WTC11 (cell line): ENCODE measurements at regions not wholly inside any gene's neighbourhood (a gene's known extent, or its start where the extent isn't known, plus 50 kb on each side); places are given as distances from the start of the nearest gene placed in this dataset.

Experiments
- ATAC-seq: fragments of 200-7000 bp; cut with Tn5 transposase; 2 replicates; pipeline ENCODE4 v1.10.0; 2021; ENCODE audit warnings: mild to moderate bottlenecking, moderate library complexity
- CTCF ChIA-PET: fragments of 300-600 bp; sonication (Branson Sonifier 250); formaldehyde crosslinking; loops from one replicate; lab custom pipeline; 2021; ENCODE audit warnings: antibody characterized with exemption; lab: Charles Lee
- POLR2A ChIA-PET: fragments of 350-600 bp; sonication (Branson Sonifier 250); formaldehyde crosslinking; loops from one replicate; lab custom pipeline; 2021; ENCODE audit warnings: antibody characterized with exemption; lab: Charles Lee
- DNase-seq: peaks from one replicate; pipeline ENCODE4 v3.0.0; 2021; ENCODE audit warnings: low spot score
- H3K27ac Mint-ChIP-seq: 2 replicates; pipeline ENCODE4 v1.8.0; 2021; ENCODE audit warnings: mixed read lengths
- H3K27me3 Mint-ChIP-seq: 2 replicates; pipeline ENCODE4 v1.8.0; 2021; ENCODE audit warnings: low read depth, mild to moderate bottlenecking, moderate library complexity, mixed read lengths
- H3K36me3 Mint-ChIP-seq: 2 replicates; pipeline ENCODE4 v1.8.0; 2021; ENCODE audit warnings: mixed read lengths
- H3K4me1 Mint-ChIP-seq: 2 replicates; pipeline ENCODE4 v1.8.0; 2022; ENCODE audit warnings: mixed read lengths
- H3K4me3 Mint-ChIP-seq: 2 replicates; pipeline ENCODE4 v1.8.0; 2021; ENCODE audit warnings: mild to moderate bottlenecking, moderate library complexity, mixed read lengths
- H3K9me3 Mint-ChIP-seq: 2 replicates; pipeline ENCODE4 v1.8.0; 2021; ENCODE audit warnings: mixed read lengths
- ATF1 ChIP-seq: sonication (generic); formaldehyde crosslinking; IDR thresholded peaks from 2 replicates; pipeline ENCODE4 v1.8.1; 2023; ENCODE audit warnings: mild to moderate bottlenecking, moderate library complexity, missing genetic modification reagents
- ATF6 ChIP-seq: sonication (generic); formaldehyde crosslinking; IDR thresholded peaks from 2 replicates; pipeline ENCODE4 v1.8.1; 2023; ENCODE audit warnings: mild to moderate bottlenecking, missing genetic modification reagents
- CTCF ChIP-seq: fragments of 200-600 bp; IDR thresholded peaks from 2 replicates; pipeline ENCODE4 v1.8.0; 2022; ENCODE audit warnings: antibody characterized with exemption
- E2F5 ChIP-seq: sonication (generic); formaldehyde crosslinking; IDR thresholded peaks from 2 replicates; pipeline ENCODE4 v1.8.1; 2022; ENCODE audit warnings: mild to moderate bottlenecking, moderate library complexity, missing genetic modification reagents
- ETV6 ChIP-seq: sonication (generic); formaldehyde crosslinking; IDR thresholded peaks from 2 replicates; pipeline ENCODE4 v1.8.1; 2022; ENCODE audit warnings: mild to moderate bottlenecking, missing genetic modification reagents
- FOXJ3 ChIP-seq: sonication (generic); formaldehyde crosslinking; IDR thresholded peaks from 2 replicates; pipeline ENCODE4 v1.9.0; 2021; ENCODE audit warnings: missing genetic modification reagents, mild to moderate bottlenecking, borderline replicate concordance
- FOXP4 ChIP-seq: sonication (generic); formaldehyde crosslinking; IDR thresholded peaks from 2 replicates; pipeline ENCODE4 v1.8.0; 2022; ENCODE audit warnings: mild to moderate bottlenecking, missing genetic modification reagents
- JUN ChIP-seq: sonication (generic); formaldehyde crosslinking; IDR thresholded peaks from 2 replicates; pipeline ENCODE4 v1.8.0; 2023; ENCODE audit warnings: mild to moderate bottlenecking, missing genetic modification reagents
- MLX ChIP-seq: sonication (generic); formaldehyde crosslinking; IDR thresholded peaks from 2 replicates; pipeline ENCODE4 v1.8.1; 2023; ENCODE audit warnings: mild to moderate bottlenecking, missing genetic modification reagents, moderate library complexity
- NFE2L1 ChIP-seq: sonication (generic); formaldehyde crosslinking; IDR thresholded peaks from 2 replicates; pipeline ENCODE4 v1.8.1; 2023; ENCODE audit warnings: missing genetic modification reagents
- NR2C2 ChIP-seq: sonication (generic); formaldehyde crosslinking; IDR thresholded peaks from 2 replicates; pipeline ENCODE4 v1.8.0; 2022; ENCODE audit warnings: mild to moderate bottlenecking, missing genetic modification reagents
- PREB ChIP-seq: sonication (generic); formaldehyde crosslinking; IDR thresholded peaks from 2 replicates; pipeline ENCODE4 v1.8.1; 2022; ENCODE audit warnings: mild to moderate bottlenecking, missing genetic modification reagents, moderate library complexity, borderline replicate concordance
- PRRX2 ChIP-seq: fragments of 250-450 bp; sonication (Bioruptor Pico); IDR thresholded peaks from 2 replicates; pipeline ENCODE4 v1.8.0; 2021; ENCODE audit warnings: mild to moderate bottlenecking
- SOX15 ChIP-seq: fragments of 250-450 bp; sonication (Bioruptor Pico); IDR thresholded peaks from 2 replicates; pipeline ENCODE4 v1.9.0; 2021; ENCODE audit warnings: mild to moderate bottlenecking
- SP1 ChIP-seq: sonication (generic); formaldehyde crosslinking; conservative IDR thresholded peaks from 2 replicates; pipeline ENCODE4 v1.8.1; 2022; ENCODE audit warnings: missing genetic modification reagents
- TEAD4 ChIP-seq: sonication (generic); formaldehyde crosslinking; IDR thresholded peaks from 2 replicates; pipeline ENCODE4 v1.8.0; 2022; ENCODE audit warnings: mild to moderate bottlenecking, missing genetic modification reagents

GRCh38 chr2:111662771-111663470 lies 221.1 kb downstream of the ANAPC1 start (continued):
- TF ChIP-seq ATF6 (CRISPR knock-in tag), result no peak
- no peak for TF ChIP-seq E2F5 (CRISPR knock-in tag)
- TF ChIP-seq MLX, result no peak
- no peak for TF ChIP-seq CTCF
- no peak for TF ChIP-seq SP1 (CRISPR knock-in tag)
- no peak for TF ChIP-seq ETV6
- no peak for TF ChIP-seq JUN (CRISPR knock-in tag)
- no peak for TF ChIP-seq NFE2L1 (CRISPR knock-in tag)
- no peak for TF ChIP-seq FOXP4

GRCh38 chr2:111663471-111664274 lies 220.3 kb downstream of the ANAPC1 start:
- no peak for ATAC-seq
- CTCF ChIA-PET, result no interaction called here

More at GRCh38 chr2:111663471-111664274, 220.3 kb downstream of the ANAPC1 start:
- Mint-ChIP-seq H3K27me3 (no peaks in the 10 kb centered on the region; the same call in 1 of the 2 replicates), H3K9me3 (no peaks in the 10 kb centered on the region; the same call in 1 of the 2 replicates), H3K27ac (no peak overlapping the region), H3K4me3 (no peak overlapping the region), H3K4me1 (peaks cover 20% of the 10 kb centered on the region), H3K36me3 (peaks cover 1% of the 10 kb centered on the region)
- TF ChIP-seq PREB (CRISPR knock-in tag) (no peak), PRRX2 (CRISPR knock-in tag) (no peak), NR2C2 (no peak), ATF1 (no peak), TEAD4 (CRISPR knock-in tag) (no peak), FOXJ3 (CRISPR knock-in tag) (no peak), SOX15 (CRISPR knock-in tag) (no peak)
- DNase-seq, result no peak
- POLR2A ChIA-PET, result no interaction called here
